Limb (tissue), 2 donors: ENCODE measurements at regions not wholly inside any gene's neighbourhood (a gene's known extent, or its start where the extent isn't known, plus 50 kb on each side); places are given as distances from the start of the nearest gene placed in this dataset.
A peak's percentile ranks its signal among the peaks of the same experiment; 100 is the strongest.

ENCODE experiments used
- DNase-seq, 2 donors: peaks; one replicate each; pipeline ENCODE4 v3.0.0-alpha.2; 2016; ENCODE audit errors: extremely low spot score in 2 of 2

GRCh38 chr21:35850029-35850428 lies 210.3 kb downstream of the SETD4 start:
- DNase-seq: peak in 1 of 2 donors; percentile 55

GRCh38 chr21:35849144-35849543 lies 211.2 kb downstream of the SETD4 start:
- DNase-seq: no peak

- no peak for DNase-seq
These were observed 216.2 kb downstream of the SETD4 start for GRCh38 chr21:35843911-35844667.

- no peak for DNase-seq
These were observed 219.4 kb downstream of the SETD4 start for GRCh38 chr21:35840949-35841348.

- DNase-seq: peak; percentile 50 to 86
These were observed 220.0 kb downstream of the SETD4 start for GRCh38 chr21:35840197-35840799.

GRCh38 chr21:35838987-35839763 lies 221.2 kb downstream of the SETD4 start:
- DNase-seq: no peak

GRCh38 chr21:35838350-35838749 lies 222.0 kb downstream of the SETD4 start:
- DNase-seq: no peak

- DNase-seq: no peak
These were observed 226.3 kb downstream of the SETD4 start for GRCh38 chr21:35833991-35834390.

- DNase-seq: no peak
These were observed 226.9 kb downstream of the SETD4 start for GRCh38 chr21:35833388-35833787.

- no peak for DNase-seq
These were observed 229.1 kb downstream of the SETD4 start for GRCh38 chr21:35831230-35831629.

GRCh38 chr21:35829067-35829466 lies 231.3 kb downstream of the SETD4 start:
- DNase-seq: no peak

GRCh38 chr21:35828161-35828560 lies 232.2 kb downstream of the SETD4 start:
- no peak for DNase-seq

- DNase-seq: no peak
These were observed 233.3 kb downstream of the SETD4 start for GRCh38 chr21:35827004-35827403.

- DNase-seq: no peak
These were observed 234.7 kb downstream of the SETD4 start for GRCh38 chr21:35825370-35826353.

GRCh38 chr21:35824136-35824535 lies 236.2 kb downstream of the SETD4 start:
- DNase-seq: no peak

GRCh38 chr21:35819134-35819533 lies 241.2 kb downstream of the SETD4 start:
- DNase-seq: no peak

GRCh38 chr21:35818597-35818996 lies 241.7 kb downstream of the SETD4 start:
- no peak for DNase-seq

GRCh38 chr21:35814858-35815619 lies 245.3 kb downstream of the SETD4 start:
- no peak for DNase-seq

GRCh38 chr21:35812679-35813078 lies 247.6 kb downstream of the SETD4 start:
- no peak for DNase-seq

GRCh38 chr21:35811191-35811806 lies 249.0 kb downstream of the SETD4 start:
- no peak for DNase-seq
